DMS153 (cell line): ENCODE measurements at regions not wholly inside any gene's neighbourhood (a gene's known extent, or its start where the extent isn't known, plus 50 kb on each side); places are given as distances from the start of the nearest gene placed in this dataset.
"Not testable (repeated sequence)": the region's sequence is repeated elsewhere in the genome, so short reads cannot be mapped to it uniquely, and the experiment has no call there.

Experiments
- DNase-seq: peaks from one replicate; lab custom pipeline; 2025; lab: John Stamatoyannopoulos, UW

GRCh38 chr5:125044491-125045282 is 298.2 kb upstream of the ZNF608 start:
- DNase-seq: no peak

GRCh38 chr5:125045646-125046045 is 299.2 kb upstream of the ZNF608 start:
- DNase-seq: no peak

- DNase-seq: no peak
Observed at GRCh38 chr5:125046838-125047237, 300.4 kb upstream of the ZNF608 start.

- no peak for DNase-seq
Observed at GRCh38 chr5:125047871-125048270, 301.4 kb upstream of the ZNF608 start.

GRCh38 chr5:125049721-125050702 is 303.6 kb upstream of the ZNF608 start:
- DNase-seq: no peak

- DNase-seq: no peak
Observed at GRCh38 chr5:125050926-125051325, 304.5 kb upstream of the ZNF608 start.

- no peak for DNase-seq
Observed at GRCh38 chr5:125052584-125052983, 306.1 kb upstream of the ZNF608 start.

- DNase-seq: no peak
Observed at GRCh38 chr5:125053179-125053578, 306.7 kb upstream of the ZNF608 start.

GRCh38 chr5:125054146-125054545 is 307.7 kb upstream of the ZNF608 start:
- no peak for DNase-seq

- DNase-seq: no peak
Observed at GRCh38 chr5:125056671-125057485, 310.4 kb upstream of the ZNF608 start.

- peak; percentile 23 for DNase-seq
Observed at GRCh38 chr5:125057912-125058826, 311.7 kb upstream of the ZNF608 start.

GRCh38 chr5:125059255-125060002 is 313.0 kb upstream of the ZNF608 start:
- no peak for DNase-seq

- no peak for DNase-seq
Observed at GRCh38 chr5:125061726-125062125, 315.3 kb upstream of the ZNF608 start.

GRCh38 chr5:125064621-125065438 is 318.4 kb upstream of the ZNF608 start:
- DNase-seq: peak; percentile 71

- no peak for DNase-seq
Observed at GRCh38 chr5:125065741-125066140, 319.3 kb upstream of the ZNF608 start.

GRCh38 chr5:125070961-125071360 is 324.5 kb upstream of the ZNF608 start:
- no peak for DNase-seq

- no peak for DNase-seq
Observed at GRCh38 chr5:125073090-125073489, 326.7 kb upstream of the ZNF608 start.

- no peak for DNase-seq
Observed at GRCh38 chr5:125075567-125075966, 329.1 kb upstream of the ZNF608 start.

- DNase-seq: not testable (repeated sequence)
Observed at GRCh38 chr5:125079028-125079427, 332.6 kb upstream of the ZNF608 start.
